Ammon's horn (tissue), 1 donor: ENCODE measurements at regions not wholly inside any gene's neighbourhood (a gene's known extent, or its start where the extent isn't known, plus 50 kb on each side); places are given as distances from the start of the nearest gene placed in this dataset.

Experiments
- DNase-seq: peaks from one replicate; pipeline ENCODE4 v3.0.0-alpha.2; 2016; ENCODE audit warnings: low spot score

GRCh38 chr5:36355516-36355915 is 53.8 kb upstream of the RANBP3L start:
- no peak for DNase-seq

DNA sequence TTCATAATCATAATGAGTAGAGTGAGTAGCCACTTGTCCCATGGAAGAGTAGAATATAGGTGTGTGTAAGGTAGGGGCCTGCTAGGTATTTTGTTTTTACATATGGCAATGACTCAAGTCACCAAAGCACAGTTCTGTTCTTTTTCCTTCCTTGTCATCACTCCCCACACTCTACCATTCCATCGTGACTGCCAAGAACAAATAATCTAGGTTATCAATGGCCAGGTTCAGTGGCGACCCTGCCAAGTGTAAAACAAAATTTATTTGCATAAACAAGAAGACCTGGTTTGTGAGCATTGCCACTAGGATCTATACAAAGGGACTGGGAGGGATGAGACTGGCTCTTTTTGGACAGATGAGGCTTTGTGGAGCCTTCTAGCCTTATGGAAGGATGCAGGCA is 55.2 kb upstream of the RANBP3L start:
- no peak for DNase-seq

DNA sequence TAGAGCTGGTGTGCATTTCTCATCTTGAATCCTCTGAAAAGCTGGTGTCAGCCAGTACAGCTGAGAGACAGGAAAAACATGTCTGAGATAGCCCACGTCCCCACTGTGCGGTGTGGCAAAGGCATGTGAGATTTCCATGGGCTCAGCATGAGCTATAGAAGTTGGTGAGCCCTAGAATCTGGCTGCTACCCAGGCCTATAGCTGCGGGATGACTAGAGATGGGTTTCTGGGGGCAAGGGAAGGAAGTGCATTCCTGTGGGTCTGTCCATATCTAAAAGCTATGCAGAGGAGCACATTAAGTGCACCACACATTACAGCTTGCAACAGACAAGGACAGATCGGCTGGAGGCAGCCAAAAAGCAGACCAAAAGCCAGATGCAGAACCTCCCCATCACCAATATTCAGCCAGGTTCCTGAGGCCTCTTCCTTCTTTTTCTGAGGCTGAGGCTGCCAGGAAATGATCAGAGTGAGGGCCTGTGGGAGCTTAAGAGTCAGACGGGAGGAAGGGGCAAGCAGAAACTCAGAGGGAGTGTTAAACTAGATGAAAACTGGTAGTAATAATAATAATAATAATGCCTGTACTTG is 55.8 kb upstream of the RANBP3L start:
- no peak for DNase-seq

GRCh38 chr5:36359267-36359666 is 57.6 kb upstream of the RANBP3L start:
- no peak for DNase-seq

DNA sequence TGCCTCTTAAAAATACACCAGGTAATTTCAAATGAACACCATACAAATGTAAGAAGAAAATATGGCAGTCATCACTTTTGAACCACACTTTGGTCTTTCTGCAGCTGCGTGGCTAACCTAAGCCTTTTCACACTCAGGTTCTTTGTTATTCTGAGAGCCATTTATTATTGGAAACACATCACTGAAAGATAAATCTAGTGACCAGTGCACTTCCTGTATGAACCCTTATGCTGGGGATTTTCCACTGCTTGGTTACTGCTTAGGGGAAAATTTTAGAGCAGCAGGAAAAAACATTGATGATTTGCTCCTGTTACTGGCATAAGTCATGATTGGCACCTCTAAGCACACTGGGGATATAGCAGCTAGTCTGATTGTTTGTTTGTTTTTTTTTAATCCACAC is 58.6 kb upstream of the RANBP3L start:
- no peak for DNase-seq

DNA sequence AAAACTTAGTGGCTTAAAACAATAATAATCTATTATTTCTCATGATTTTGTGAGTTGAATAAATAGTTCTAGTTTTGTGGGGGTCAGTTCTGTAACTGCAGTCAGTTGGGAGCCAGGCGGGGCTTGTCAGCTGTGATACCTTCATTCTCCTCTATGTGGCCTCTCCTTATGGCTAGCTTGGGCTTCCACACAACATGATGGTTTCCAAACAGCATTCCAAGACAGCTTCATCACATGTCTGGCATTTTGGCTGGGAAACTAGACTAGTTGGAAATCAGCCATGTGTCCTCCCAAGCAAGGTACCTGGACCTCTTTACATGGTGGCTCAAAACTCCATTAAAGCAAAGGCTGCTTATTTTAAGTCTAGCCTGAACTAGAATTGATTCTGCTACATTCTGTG is 61.4 kb upstream of the RANBP3L start:
- no peak for DNase-seq

DNA sequence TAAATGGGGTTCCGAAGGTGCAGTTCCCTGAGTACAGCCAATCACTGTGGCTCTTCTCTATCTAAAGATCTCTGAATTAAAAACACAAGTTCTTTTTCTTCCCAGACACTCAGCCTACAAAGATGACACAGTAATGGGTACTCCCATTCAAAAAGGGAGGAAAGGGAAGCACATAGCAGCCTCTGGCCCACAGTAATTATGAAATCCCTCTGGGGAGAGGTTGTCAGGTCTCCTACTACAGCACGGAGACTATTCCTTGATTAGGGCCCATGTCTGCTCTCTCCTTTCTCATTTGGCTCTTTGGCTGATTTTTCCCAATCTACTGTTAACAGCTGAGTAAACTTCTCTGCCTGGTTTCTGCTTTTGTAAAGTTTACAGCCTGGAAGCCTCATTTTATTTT is 62.0 kb upstream of the RANBP3L start:
- DNase-seq = no peak

DNA sequence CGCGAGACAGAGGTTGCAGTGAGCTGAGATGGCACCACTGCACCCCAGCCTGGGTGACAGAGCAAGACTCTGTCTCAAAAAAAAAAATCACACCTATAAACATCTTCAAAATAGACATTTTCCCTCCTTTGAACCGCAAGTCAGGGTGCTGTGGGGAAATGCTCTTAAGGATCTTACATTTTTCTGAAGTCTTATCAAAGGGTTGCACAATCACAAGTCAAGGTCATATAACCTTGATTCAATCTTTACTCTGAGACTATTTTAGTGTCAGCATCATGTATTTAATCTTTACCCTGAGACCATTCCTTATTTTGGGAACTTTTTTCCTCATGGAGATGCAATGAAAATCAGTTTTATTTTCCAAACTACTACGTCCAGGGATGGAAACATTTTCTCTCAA is 62.8 kb upstream of the RANBP3L start:
- DNase-seq = no peak

DNA sequence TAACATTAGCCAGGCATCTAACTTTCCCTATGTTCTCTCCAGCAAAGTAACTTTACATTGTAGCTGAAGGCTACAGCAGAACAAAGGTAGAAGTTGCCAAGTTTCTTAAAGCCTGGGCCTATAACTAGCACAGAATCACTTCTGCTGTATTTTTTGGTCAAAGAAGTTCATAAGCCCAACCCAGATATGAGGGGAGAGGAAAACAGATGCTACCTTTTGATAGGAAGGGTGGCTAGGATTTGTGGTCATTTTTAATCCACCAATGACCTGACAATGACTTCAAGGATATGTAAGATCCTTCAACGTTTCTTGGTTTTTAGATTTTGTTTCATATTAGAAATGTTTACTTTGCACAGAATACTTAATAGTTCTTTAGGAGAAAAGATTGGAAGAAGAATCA is 64.2 kb upstream of the RANBP3L start:
- DNase-seq = no peak

DNA sequence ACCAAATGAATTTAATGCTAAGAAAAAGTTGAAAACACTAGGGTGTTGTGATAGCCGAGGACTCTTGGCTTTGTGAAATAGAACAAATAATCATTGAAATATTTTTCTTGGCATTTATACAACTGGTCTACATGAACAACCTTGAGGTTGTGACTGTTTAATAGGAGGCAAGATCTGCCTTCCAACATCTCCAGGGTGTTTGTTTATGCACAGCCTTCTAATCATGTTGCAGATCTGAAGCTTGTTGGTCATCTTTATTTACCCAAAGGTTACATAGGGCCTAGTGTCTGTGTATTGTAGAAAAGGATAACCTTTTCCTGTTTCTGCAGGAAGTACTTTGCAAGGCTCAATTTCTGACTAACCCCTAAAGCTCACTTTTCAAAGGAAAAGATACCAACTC is 65.2 kb upstream of the RANBP3L start:
- no peak for DNase-seq

DNA sequence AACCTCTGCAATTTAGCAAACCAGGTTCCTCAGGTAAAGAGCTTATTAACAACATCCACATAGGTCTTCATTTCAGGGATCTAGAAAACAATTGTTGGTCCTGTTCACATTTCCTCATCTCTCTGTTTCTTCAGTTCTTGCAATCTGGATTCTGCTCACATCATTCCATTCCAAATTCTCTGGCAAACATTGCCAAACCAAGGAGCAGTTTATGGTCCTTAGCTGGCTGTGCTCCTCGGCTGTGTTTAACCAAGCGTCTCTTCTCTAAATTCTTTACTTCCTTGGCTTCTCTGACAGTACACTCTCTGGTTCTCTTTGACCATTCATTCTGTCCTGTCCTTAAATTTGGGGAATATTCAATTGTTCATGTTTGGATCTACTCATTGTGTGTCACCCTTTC is 65.8 kb upstream of the RANBP3L start:
- DNase-seq = no peak

GRCh38 chr5:36369219-36369690 is 67.6 kb upstream of the RANBP3L start:
- no peak for DNase-seq

DNA sequence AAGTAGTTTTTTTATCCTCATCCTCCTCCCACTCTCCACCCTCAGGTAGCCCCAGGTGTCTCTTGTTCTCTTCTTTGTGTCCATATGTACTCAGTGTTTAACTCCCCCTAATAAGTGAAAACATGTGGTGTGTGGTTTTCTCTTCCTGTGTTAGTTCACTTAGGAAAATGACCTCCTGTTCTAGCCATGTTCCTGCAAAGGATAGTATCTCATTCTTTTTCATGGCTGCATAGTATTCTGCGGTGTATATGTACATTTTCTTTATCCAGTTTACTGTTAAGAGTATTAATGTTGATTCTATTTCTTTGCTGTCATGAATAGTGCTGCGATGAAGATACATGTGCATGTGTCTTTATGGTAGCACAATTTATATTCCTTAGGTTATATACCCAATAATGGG is 68.4 kb upstream of the RANBP3L start:
- no peak for DNase-seq

GRCh38 chr5:36371366-36371765 is 69.7 kb upstream of the RANBP3L start:
- no peak for DNase-seq

DNA sequence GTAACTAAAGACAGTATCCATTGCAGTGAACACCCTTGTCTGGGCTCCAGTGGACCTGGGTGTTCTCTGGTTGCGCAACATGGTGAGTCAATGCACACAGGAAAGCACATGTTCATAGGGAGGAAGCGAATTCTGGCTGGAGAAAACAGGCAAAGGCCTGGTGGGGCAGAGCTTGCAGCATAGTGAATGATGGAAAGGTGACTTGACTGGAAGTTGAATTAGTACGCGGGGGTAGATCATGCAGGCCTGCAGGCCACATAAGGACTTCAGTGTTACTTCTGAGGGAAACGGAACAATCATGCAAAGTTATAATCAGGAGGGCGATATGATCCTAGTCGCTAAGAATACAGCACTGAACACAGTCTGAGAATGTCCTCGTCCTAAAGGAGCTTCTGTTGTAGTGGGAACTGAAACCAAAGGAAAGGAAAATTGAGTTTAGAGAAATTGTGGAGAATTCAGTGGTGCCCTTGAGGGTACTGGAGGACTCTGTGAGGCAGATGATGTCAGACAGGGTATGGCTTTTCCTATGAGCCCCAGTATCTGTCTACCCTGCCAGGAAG is 71.9 kb upstream of the RANBP3L start:
- peak; percentile 70 for DNase-seq

GRCh38 chr5:36374266-36374862 is 72.7 kb upstream of the RANBP3L start:
- DNase-seq = no peak

- DNase-seq = no peak
These were observed 75.5 kb upstream of the RANBP3L start for GRCh38 chr5:36377192-36377591.

DNA sequence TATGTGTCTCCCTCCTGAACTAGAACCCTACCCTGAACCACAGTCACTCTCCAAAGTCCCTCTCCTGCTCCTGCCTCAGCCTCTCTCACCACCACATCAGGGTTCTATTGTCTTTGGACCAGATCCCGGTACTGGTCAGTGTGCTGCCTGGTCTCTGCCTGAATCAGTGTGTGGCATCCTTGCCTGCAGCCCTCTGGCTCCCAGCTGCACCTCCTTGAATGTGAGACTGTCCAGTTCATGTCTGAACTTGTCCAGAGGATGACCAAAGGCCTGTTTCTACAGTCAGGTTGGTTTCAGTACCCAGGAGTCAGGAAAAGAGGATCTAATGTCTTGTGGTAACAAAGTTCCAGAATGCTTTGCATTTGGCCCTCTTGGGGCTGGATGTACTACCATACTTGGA is 76.8 kb upstream of the RANBP3L start:
- no peak for DNase-seq

DNA sequence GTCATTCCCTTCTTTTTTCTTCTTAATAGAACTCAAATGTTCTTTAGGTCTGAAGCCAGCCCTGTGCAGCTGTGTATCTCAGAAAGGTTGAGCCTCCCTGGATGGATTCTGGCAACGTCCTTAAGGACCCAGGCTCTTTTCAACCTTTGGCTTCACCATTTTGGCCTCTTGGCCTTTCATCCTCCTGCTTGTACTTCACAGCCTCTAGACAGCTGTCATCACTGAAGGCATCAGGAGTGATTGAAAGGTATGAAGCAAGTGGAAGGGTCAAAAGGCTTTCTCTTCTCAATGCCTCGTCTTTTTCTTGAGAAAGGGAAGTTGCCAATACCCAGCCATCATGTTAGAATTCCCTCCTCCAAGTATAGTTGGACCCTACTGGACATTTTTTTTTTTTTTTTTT is 81.2 kb upstream of the RANBP3L start:
- DNase-seq = no peak

DNA sequence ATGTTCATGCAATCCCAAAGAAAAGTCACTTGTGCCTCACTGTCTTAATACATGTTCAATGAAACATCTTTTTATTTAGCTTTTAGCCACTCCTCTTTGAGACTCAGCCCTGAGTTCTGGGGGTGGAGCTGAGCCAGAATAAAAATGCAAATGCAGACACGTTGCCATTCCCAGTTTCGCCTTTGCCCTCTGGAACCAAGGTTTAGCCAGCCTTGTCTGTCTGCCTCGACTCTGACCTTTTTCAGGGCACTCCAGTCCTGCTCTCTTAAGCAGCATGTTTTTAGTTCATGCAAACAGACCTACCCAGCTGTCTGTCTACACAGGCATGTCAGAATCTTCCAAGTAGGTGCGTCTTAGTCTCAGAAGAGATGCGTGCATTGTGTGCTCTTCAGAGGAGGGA is 82.2 kb upstream of the RANBP3L start:
- no peak for DNase-seq

DNA sequence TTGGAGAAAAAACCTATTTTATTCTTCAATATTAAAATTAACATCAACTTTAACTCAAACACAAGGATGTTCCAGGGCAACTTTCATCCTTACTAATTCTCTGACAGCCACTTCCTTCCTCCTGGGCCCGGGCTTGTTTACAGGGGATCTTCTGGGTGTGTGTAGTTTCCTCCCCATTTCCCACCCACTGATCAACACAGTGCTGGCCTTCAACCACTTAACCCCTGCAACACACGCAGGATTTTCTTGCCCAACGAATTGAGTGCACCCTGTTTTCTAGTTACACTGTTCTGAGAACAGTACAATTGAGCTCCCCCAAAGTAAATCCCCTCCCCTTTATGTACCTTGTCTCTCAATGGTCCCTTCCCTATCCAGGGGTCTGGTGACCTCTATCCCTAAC is 83.1 kb upstream of the RANBP3L start:
- DNase-seq = no peak

- no peak for DNase-seq
These were observed 83.8 kb upstream of the RANBP3L start for GRCh38 chr5:36385495-36385894.

DNA sequence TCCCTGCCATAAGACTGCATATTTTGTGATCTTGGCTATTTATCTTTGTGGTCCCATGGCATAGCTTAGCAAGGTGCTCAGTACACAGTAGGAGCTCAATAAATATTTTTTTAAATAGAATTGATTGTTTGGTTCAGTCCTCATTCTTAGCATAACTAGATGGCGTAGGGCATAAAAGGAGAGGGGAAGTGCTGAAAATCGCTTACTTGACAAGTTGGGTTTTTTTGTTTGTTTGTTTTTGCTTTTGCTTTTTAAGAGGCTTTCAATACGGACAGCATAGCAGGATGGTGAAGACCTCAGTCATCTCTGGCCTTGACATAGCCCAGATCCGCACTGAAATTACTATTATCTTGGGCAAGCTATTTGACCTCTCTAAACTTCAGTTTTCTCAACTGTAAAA is 86.6 kb upstream of the RANBP3L start:
- no peak for DNase-seq

DNA sequence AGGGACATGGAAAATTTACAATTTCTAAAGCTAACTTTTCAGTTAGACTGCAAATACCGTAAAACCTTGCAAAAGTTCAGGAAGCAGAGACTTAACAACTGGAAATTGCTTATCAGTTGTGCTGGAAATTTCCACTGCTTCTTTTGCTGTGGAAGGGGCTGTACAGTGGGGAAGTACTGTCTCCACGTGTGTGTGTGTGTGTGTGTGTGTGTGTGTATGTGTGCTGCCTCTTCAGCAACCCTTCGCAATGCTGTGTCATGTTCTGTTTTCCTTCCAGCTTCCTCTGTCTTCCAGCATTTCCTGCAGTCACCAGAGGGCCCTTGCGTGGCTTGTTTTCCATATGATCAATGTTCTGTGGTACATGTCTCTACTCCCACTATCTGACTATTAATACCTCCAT is 87.5 kb upstream of the RANBP3L start:
- DNase-seq = peak; percentile 62
